ENCODE measurements at regions not wholly inside any gene's neighbourhood (a gene's known extent, or its start where the extent isn't known, plus 50 kb on each side); places are given as distances from the start of the nearest gene placed in this dataset.
A peak's percentile ranks its signal among the peaks of the same experiment; 100 is the strongest.
"Not testable (repeated sequence)": the region's sequence is repeated elsewhere in the genome, so short reads cannot be mapped to it uniquely, and the experiment has no call there.

GRCh38 chr14:25546826-25547225 lies 496.9 kb upstream of the STXBP6 start:
- no peak for DNase-seq

GRCh38 chr14:25537846-25538455 lies 488.0 kb upstream of the STXBP6 start:
- DNase-seq = peak; percentile 76

GRCh38 chr14:25526290-25526689 lies 476.3 kb upstream of the STXBP6 start:
- no peak for DNase-seq

- DNase-seq = no peak
These were observed 473.0 kb upstream of the STXBP6 start for GRCh38 chr14:25522926-25523325.

- peak; percentile 87 for DNase-seq
These were observed 472.2 kb upstream of the STXBP6 start for GRCh38 chr14:25522116-25522515.

- peak; percentile 88 for DNase-seq
These were observed 471.7 kb upstream of the STXBP6 start for GRCh38 chr14:25521616-25522015.

- DNase-seq = no peak
These were observed 470.9 kb upstream of the STXBP6 start for GRCh38 chr14:25520821-25521220.

- peak; percentile 38 for DNase-seq
These were observed 468.4 kb upstream of the STXBP6 start for GRCh38 chr14:25518364-25518763.

GRCh38 chr14:25516838-25517237 lies 466.9 kb upstream of the STXBP6 start:
- DNase-seq = peak; percentile 61

- DNase-seq = no peak
These were observed 458.9 kb upstream of the STXBP6 start for GRCh38 chr14:25508845-25509244.

GRCh38 chr14:25501749-25502148 lies 451.8 kb upstream of the STXBP6 start:
- DNase-seq = no peak

GRCh38 chr14:25488961-25489360 lies 439.0 kb upstream of the STXBP6 start:
- DNase-seq = no peak

- no peak for DNase-seq
These were observed 435.4 kb upstream of the STXBP6 start for GRCh38 chr14:25485381-25485780.

GRCh38 chr14:25484906-25485305 lies 435.0 kb upstream of the STXBP6 start:
- DNase-seq = no peak

- peak; percentile 35 for DNase-seq
These were observed 434.3 kb upstream of the STXBP6 start for GRCh38 chr14:25484235-25484634.

- DNase-seq = no peak
These were observed 427.6 kb upstream of the STXBP6 start for GRCh38 chr14:25477316-25478098.

GRCh38 chr14:25472700-25473099 lies 422.8 kb upstream of the STXBP6 start:
- DNase-seq = no peak

- DNase-seq = no peak
These were observed 414.8 kb upstream of the STXBP6 start for GRCh38 chr14:25464772-25465171.

- DNase-seq = no peak
These were observed 414.1 kb upstream of the STXBP6 start for GRCh38 chr14:25464078-25464477.

GRCh38 chr14:25463480-25463879 lies 413.5 kb upstream of the STXBP6 start:
- no peak for DNase-seq

GRCh38 chr14:25461780-25462179 lies 411.8 kb upstream of the STXBP6 start:
- DNase-seq = no peak

GRCh38 chr14:25444381-25444780 lies 394.4 kb upstream of the STXBP6 start:
- no peak for DNase-seq

GRCh38 chr14:25440382-25440781 lies 390.4 kb upstream of the STXBP6 start:
- DNase-seq = not testable (repeated sequence)

GRCh38 chr14:25436906-25437305 lies 387.0 kb upstream of the STXBP6 start:
- no peak for DNase-seq

All from NCI-H345 (cell line).